HEK293 (cell line): ENCODE measurements at regions not wholly inside any gene's neighbourhood (a gene's known extent, or its start where the extent isn't known, plus 50 kb on each side); places are given as distances from the start of the nearest gene placed in this dataset.

ENCODE experiments used
- CTCF ChIA-PET: fragments of 350-600 bp; formaldehyde crosslinking; extraction: SDS; loops from one replicate; lab custom pipeline; 2021; ENCODE audit warnings: antibody characterized with exemption; lab: Yijun Ruan, JAX
- POLR2A ChIA-PET: fragments of 300-600 bp; formaldehyde crosslinking; extraction: SDS; loops from one replicate; lab custom pipeline; 2020; ENCODE audit warnings: antibody characterized with exemption, inconsistent platforms; lab: Yijun Ruan, JAX
- H3K27ac ChIP-seq: fragments of 200-500 bp; sonication (Bioruptor generic); 2 replicates; pipeline ENCODE4 v1.5.1; 2014; ENCODE audit warnings: low read depth, low read length, control low read depth, inconsistent platforms; ENCODE audit errors: extremely low read depth
- H3K36me3 ChIP-seq, 2 experiments: fragments of 200-500 bp in 1 of 2; sonication (Bioruptor generic) in 1 of 2; 1 replicate in 1 of 2; 2 replicates in 1 of 2; pipeline ENCODE4 v1.5.1; 2014 to 2017; ENCODE audit warnings: inconsistent platforms in 2 of 2, low read length in 2 of 2; ENCODE audit not compliant: control insufficient read depth in 2 of 2, insufficient read depth in 1 of 2
- H3K4me1 ChIP-seq: fragments of 200-500 bp; sonication (Bioruptor generic); 2 replicates; pipeline ENCODE4 v1.5.1; 2014; ENCODE audit warnings: mild to moderate bottlenecking, low read length, inconsistent platforms; ENCODE audit not compliant: control insufficient read depth, insufficient read depth
- H3K4me3 ChIP-seq: 2 replicates; pipeline ENCODE4 v1.5.1; 2011; ENCODE audit warnings: low read depth, mild to moderate bottlenecking, control low read depth, low read length, moderate library complexity
- H3K9me3 ChIP-seq: fragments of 200-500 bp; sonication (Bioruptor generic); 2 replicates; pipeline ENCODE4 v1.5.1; 2014; ENCODE audit warnings: low read depth, low read length, inconsistent platforms; ENCODE audit not compliant: control insufficient read depth, insufficient read depth
- ZBTB11 ChIP-seq: fragments of 450-650 bp; formaldehyde crosslinking; conservative IDR thresholded peaks from 2 replicates; pipeline ENCODE4 v1.5.1; 2016; ENCODE audit warnings: low read depth, missing biosample characterization, missing genetic modification characterization
- ZNF121 ChIP-seq: fragments of 450-650 bp; formaldehyde crosslinking; IDR thresholded peaks from 2 replicates; pipeline ENCODE4 v1.5.1; 2016; ENCODE audit warnings: missing biosample characterization, missing genetic modification characterization
- ZNF133 ChIP-seq: fragments of 450-650 bp; formaldehyde crosslinking; IDR thresholded peaks from 2 replicates; pipeline ENCODE4 v1.5.1; 2016; ENCODE audit warnings: missing biosample characterization, missing genetic modification characterization
- ZNF148 ChIP-seq: fragments of 450-650 bp; formaldehyde crosslinking; IDR thresholded peaks from 2 replicates; pipeline ENCODE4 v1.5.0; 2017; ENCODE audit warnings: missing biosample characterization, missing genetic modification characterization, borderline replicate concordance
- ZNF174 ChIP-seq: fragments of 450-650 bp; formaldehyde crosslinking; IDR thresholded peaks from 2 replicates; pipeline ENCODE4 v1.5.0; 2017; ENCODE audit warnings: missing biosample characterization, mild to moderate bottlenecking, missing genetic modification characterization
- ZNF266 ChIP-seq: fragments of 450-650 bp; formaldehyde crosslinking; IDR thresholded peaks from 2 replicates; pipeline ENCODE4 v1.5.1; 2016; ENCODE audit warnings: missing biosample characterization, missing genetic modification characterization, low read depth
- ZNF302 ChIP-seq: fragments of 450-650 bp; formaldehyde crosslinking; IDR thresholded peaks from 2 replicates; pipeline ENCODE4 v1.5.1; 2016; ENCODE audit warnings: missing biosample characterization, missing genetic modification characterization, low read depth
- ZNF391 ChIP-seq: fragments of 450-650 bp; formaldehyde crosslinking; IDR thresholded peaks from 2 replicates; pipeline ENCODE4 v1.5.1; 2016; ENCODE audit warnings: low read depth, missing biosample characterization, missing genetic modification characterization, borderline replicate concordance
- ZNF398 ChIP-seq: fragments of 450-650 bp; formaldehyde crosslinking; IDR thresholded peaks from 2 replicates; pipeline ENCODE4 v1.5.1; 2017; ENCODE audit warnings: missing biosample characterization, missing genetic modification characterization
- ZNF473 ChIP-seq: fragments of 450-650 bp; formaldehyde crosslinking; IDR thresholded peaks from 2 replicates; pipeline ENCODE4 v1.5.1; 2017; ENCODE audit warnings: missing biosample characterization, missing genetic modification characterization
- ZNF510 ChIP-seq: fragments of 450-650 bp; formaldehyde crosslinking; IDR thresholded peaks from 2 replicates; pipeline ENCODE4 v1.5.1; 2018; ENCODE audit warnings: mild to moderate bottlenecking, missing genetic modification characterization, missing biosample characterization; ENCODE audit not compliant: insufficient replicate concordance
- ZNF610 ChIP-seq: fragments of 450-650 bp; formaldehyde crosslinking; IDR thresholded peaks from 2 replicates; pipeline ENCODE4 v1.5.1; 2016; ENCODE audit warnings: missing biosample characterization, missing genetic modification characterization, borderline replicate concordance
- ZNF658 ChIP-seq: fragments of 450-650 bp; formaldehyde crosslinking; IDR thresholded peaks from 2 replicates; pipeline ENCODE4; 2016; ENCODE audit warnings: missing biosample characterization, missing genetic modification characterization
- ZNF664 ChIP-seq: fragments of 450-650 bp; formaldehyde crosslinking; IDR thresholded peaks from 2 replicates; pipeline ENCODE4 v1.5.1; 2016; ENCODE audit warnings: missing biosample characterization, missing genetic modification characterization
- ZNF791 ChIP-seq: fragments of 450-650 bp; formaldehyde crosslinking; IDR thresholded peaks from 2 replicates; pipeline ENCODE4 v1.5.1; 2016; ENCODE audit warnings: missing biosample characterization, missing genetic modification characterization
- ZNF843 ChIP-seq: fragments of 450-650 bp; formaldehyde crosslinking; IDR thresholded peaks from 2 replicates; pipeline ENCODE4 v1.5.1; 2016; ENCODE audit warnings: missing biosample characterization, missing genetic modification characterization
- TF ChIP-seq, protein P1 (sequence below): fragments of 450-650 bp; formaldehyde crosslinking; IDR thresholded peaks from 2 replicates; pipeline ENCODE4 v1.5.1; 2016; ENCODE audit warnings: missing biosample characterization, missing genetic modification characterization
- TF ChIP-seq, protein P2 (sequence below): fragments of 450-650 bp; formaldehyde crosslinking; IDR thresholded peaks from 2 replicates; pipeline ENCODE4 v1.5.1; 2016; ENCODE audit warnings: missing biosample characterization, missing genetic modification characterization

DNA sequence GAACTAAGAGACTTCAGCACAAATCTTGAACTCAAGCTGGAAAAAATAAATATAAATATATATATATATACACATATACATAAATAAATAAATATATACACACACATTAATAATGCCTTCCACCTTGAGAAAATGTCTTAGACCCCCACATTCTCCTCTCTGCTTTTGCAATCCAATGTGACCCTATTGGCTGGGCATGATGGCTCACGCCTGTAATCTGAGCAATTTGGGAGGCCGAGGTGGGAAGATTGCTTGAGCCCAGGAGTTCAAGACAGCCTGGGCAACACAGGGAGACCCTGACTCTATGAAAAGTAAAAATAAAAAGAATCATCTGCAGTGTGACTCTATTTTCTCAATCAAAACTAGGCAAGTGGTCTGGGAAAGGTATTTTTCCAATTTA is 424.1 kb upstream of the NFE2L3 start:
- 0 out of 2 replicates have a peak, but pooled peaks cover 2% of the 10 kb centered on the region for H3K4me1 ChIP-seq
- TF ChIP-seq ZNF510 (tag by site-specific recombination) (no peak), ZBTB11 (tag by site-specific recombination) (no peak), ZNF791 (tag by site-specific recombination) (no peak), ZNF133 (no peak), ZNF398 (no peak), ZNF391 (tag by site-specific recombination) (no peak), ZNF174 (tag by site-specific recombination) (no peak), ZNF121 (no peak), ZNF610 (no peak), ZNF266 (tag by site-specific recombination) (no peak), ZNF664 (tag by site-specific recombination) (no peak), ZNF843 (tag by site-specific recombination) (no peak), ZNF148 (tag by site-specific recombination) (no peak), ZNF473 (tag by site-specific recombination) (no peak), ZNF302 (no peak), ZNF658 (tag by site-specific recombination) (no peak)
- TF ChIP-seq, protein P1, sequence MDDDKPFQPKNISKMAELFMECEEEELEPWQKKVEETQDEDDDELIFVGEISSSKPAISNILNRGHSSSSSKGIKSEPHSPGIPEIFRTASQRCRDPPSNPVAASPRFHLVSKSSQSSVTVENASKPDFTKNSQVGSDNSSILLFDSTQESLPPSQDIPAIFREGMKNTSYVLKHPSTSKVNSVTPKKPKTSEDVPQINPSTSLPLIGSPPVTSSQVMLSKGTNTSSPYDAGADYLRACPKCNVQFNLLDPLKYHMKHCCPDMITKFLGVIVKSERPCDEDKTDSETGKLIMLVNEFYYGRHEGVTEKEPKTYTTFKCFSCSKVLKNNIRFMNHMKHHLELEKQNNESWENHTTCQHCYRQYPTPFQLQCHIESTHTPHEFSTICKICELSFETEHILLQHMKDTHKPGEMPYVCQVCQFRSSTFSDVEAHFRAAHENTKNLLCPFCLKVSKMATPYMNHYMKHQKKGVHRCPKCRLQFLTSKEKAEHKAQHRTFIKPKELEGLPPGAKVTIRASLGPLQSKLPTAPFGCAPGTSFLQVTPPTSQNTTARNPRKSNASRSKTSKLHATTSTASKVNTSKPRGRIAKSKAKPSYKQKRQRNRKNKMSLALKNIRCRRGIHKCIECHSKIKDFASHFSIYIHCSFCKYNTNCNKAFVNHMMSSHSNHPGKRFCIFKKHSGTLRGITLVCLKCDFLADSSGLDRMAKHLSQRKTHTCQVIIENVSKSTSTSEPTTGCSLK (tag by site-specific recombination) = no peak
- TF ChIP-seq, protein P2, sequence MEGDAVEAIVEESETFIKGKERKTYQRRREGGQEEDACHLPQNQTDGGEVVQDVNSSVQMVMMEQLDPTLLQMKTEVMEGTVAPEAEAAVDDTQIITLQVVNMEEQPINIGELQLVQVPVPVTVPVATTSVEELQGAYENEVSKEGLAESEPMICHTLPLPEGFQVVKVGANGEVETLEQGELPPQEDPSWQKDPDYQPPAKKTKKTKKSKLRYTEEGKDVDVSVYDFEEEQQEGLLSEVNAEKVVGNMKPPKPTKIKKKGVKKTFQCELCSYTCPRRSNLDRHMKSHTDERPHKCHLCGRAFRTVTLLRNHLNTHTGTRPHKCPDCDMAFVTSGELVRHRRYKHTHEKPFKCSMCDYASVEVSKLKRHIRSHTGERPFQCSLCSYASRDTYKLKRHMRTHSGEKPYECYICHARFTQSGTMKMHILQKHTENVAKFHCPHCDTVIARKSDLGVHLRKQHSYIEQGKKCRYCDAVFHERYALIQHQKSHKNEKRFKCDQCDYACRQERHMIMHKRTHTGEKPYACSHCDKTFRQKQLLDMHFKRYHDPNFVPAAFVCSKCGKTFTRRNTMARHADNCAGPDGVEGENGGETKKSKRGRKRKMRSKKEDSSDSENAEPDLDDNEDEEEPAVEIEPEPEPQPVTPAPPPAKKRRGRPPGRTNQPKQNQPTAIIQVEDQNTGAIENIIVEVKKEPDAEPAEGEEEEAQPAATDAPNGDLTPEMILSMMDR (tag by site-specific recombination) = no peak
- no peaks in the 10 kb centered on the region for H3K36me3 ChIP-seq
- CTCF ChIA-PET = interaction anchor here (0.6 to 1.2 kb wide), 3 partner anchors 78 to 127 kb away, joined by 3 read pairs; no protein-coding TSS in a partner anchor
- POLR2A ChIA-PET = no interaction called here
- H3K4me3 ChIP-seq = no peak overlapping the region
- H3K9me3 ChIP-seq = no peaks in the 10 kb centered on the region
- no peak overlapping the region for H3K27ac ChIP-seq
